ENCODE measurements at regions not wholly inside any gene's neighbourhood (a gene's known extent, or its start where the extent isn't known, plus 50 kb on each side); places are given as distances from the start of the nearest gene placed in this dataset.

- DNase-seq (ENCODE audit: low spot score in 2 of 2), result no peak
- H3K27me3 ChIP-seq, result no peaks in the 10 kb centered on the region
- H3K9me3 ChIP-seq, result no peaks in the 10 kb centered on the region
- no peak overlapping the region for H3K27ac ChIP-seq
- H3K4me3 ChIP-seq, result no peak overlapping the region
- no peaks in the 10 kb centered on the region for H3K36me3 ChIP-seq
- no peak for TF ChIP-seq CTCF (IDR thresholded peaks at IDR 0.05)
- peaks cover 0 to 4% of the 10 kb centered on the region in 2 donors for H3K4me1 ChIP-seq
- intact Hi-C loops (cut with DNase I), result no loop called here
Measured at GRCh38 chr21:28655471-28655870, 337.2 kb downstream of the LTN1 start.

GRCh38 chr21:28654406-28654805 lies 338.3 kb downstream of the LTN1 start:
- H3K4me3 ChIP-seq, result no peak overlapping the region
- H3K4me1 ChIP-seq, result peaks cover 0 to 4% of the 10 kb centered on the region in 2 donors
- intact Hi-C loops (cut with DNase I), result no loop called here
- no peaks in the 10 kb centered on the region for H3K27me3 ChIP-seq
- no peaks in the 10 kb centered on the region for H3K36me3 ChIP-seq
- no peak for DNase-seq (ENCODE audit: low spot score in 2 of 2)
- H3K9me3 ChIP-seq, result no peaks in the 10 kb centered on the region
- no peak for TF ChIP-seq CTCF (IDR thresholded peaks at IDR 0.05)
- no peak overlapping the region for H3K27ac ChIP-seq

GRCh38 chr21:28644762-28645161 lies 347.9 kb downstream of the LTN1 start:
- no peak overlapping the region for H3K27ac ChIP-seq
- H3K4me3 ChIP-seq, result no peak overlapping the region
- no peaks in the 10 kb centered on the region for H3K27me3 ChIP-seq
- H3K36me3 ChIP-seq, result no peaks in the 10 kb centered on the region
- no peaks in the 10 kb centered on the region for H3K9me3 ChIP-seq
- no peak for DNase-seq (ENCODE audit: low spot score in 2 of 2)
- no peaks in the 10 kb centered on the region for H3K4me1 ChIP-seq
- intact Hi-C loops (cut with DNase I), result no loop called here
- TF ChIP-seq CTCF (IDR thresholded peaks at IDR 0.05), result peak in 1 of 3 experiments; percentile 9

- Histone ChIP-seq H3K36me3 (no peaks in the 10 kb centered on the region), H3K4me1 (no peaks in the 10 kb centered on the region), H3K4me3 (no peak overlapping the region), H3K27me3 (no peaks in the 10 kb centered on the region), H3K27ac (no peak overlapping the region), H3K9me3 (no peaks in the 10 kb centered on the region)
- DNase-seq (ENCODE audit: low spot score in 2 of 2), result no peak
- TF ChIP-seq CTCF (IDR thresholded peaks at IDR 0.05), result no peak
- intact Hi-C loops (cut with DNase I), result no loop called here
Measured at GRCh38 chr21:28642891-28643290, 349.8 kb downstream of the LTN1 start.

- Histone ChIP-seq H3K27ac (no peak overlapping the region), H3K4me1 (peaks cover 0 to 4% of the 10 kb centered on the region in 2 donors)
Measured at GRCh38 chr21:28641731-28642130, 350.9 kb downstream of the LTN1 start.

More at GRCh38 chr21:28641731-28642130, 350.9 kb downstream of the LTN1 start:
- no peak for DNase-seq (ENCODE audit: low spot score in 2 of 2)
- Histone ChIP-seq H3K9me3 (no peaks in the 10 kb centered on the region), H3K4me3 (no peak overlapping the region), H3K36me3 (no peaks in the 10 kb centered on the region), H3K27me3 (no peaks in the 10 kb centered on the region)
- TF ChIP-seq CTCF (IDR thresholded peaks at IDR 0.05), result no peak
- intact Hi-C loops (cut with DNase I), result no loop called here
